ENCODE measurements at regions not wholly inside any gene's neighbourhood (a gene's known extent, or its start where the extent isn't known, plus 50 kb on each side); places are given as distances from the start of the nearest gene placed in this dataset.

DNA sequence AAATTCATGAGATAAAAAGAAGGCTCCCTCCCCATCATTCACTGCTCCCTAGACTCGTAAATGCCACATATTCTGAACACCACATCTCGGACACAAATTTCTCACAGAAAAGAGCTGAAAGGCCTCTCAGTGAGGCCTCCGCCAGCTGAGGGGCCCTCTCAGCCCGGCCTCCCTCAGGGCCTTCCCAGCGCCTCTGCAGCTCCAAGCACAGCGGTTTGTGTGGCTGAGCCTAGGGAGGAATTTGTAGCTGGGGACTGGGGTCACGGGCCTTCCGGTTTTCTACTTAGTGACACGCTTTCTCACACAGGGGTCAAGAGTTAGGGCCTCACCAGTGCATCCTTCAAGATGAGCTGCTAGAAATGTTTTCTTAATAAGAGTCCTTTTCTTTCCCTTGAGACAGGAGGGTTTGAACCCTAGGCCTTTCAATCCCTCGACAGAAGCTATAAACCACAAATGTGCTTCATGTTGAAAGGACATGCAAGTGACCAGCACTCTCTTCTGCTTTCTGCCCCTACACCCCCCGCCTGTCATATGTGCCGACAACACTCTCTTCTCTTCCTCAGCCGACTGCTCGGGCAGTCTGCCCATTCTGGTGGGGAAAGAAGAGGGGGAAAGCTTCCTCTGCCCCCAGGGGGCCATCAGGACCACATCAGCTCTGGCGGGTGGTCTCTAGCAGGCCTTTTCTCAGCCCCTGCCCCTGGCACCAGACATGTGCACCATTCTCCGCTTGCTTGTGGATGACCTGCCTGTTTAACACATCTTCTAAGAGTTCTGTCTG, 104.9 kb downstream of the CHIC2 start:
- Histone ChIP-seq H3K27me3 (ENCODE audit: insufficient read depth, poor library complexity, severe bottlenecking) (no peaks in the 10 kb centered on the region), H3K27ac (replicated peaks) (no peak overlapping the region), H3K4me3 (replicated peaks; ENCODE audit: insufficient read depth, low read length) (no peak overlapping the region)
- DNase-seq (ENCODE audit: low read depth in 1 of 2, low spot score in 1 of 2): no peak
- TF ChIP-seq, protein P1, sequence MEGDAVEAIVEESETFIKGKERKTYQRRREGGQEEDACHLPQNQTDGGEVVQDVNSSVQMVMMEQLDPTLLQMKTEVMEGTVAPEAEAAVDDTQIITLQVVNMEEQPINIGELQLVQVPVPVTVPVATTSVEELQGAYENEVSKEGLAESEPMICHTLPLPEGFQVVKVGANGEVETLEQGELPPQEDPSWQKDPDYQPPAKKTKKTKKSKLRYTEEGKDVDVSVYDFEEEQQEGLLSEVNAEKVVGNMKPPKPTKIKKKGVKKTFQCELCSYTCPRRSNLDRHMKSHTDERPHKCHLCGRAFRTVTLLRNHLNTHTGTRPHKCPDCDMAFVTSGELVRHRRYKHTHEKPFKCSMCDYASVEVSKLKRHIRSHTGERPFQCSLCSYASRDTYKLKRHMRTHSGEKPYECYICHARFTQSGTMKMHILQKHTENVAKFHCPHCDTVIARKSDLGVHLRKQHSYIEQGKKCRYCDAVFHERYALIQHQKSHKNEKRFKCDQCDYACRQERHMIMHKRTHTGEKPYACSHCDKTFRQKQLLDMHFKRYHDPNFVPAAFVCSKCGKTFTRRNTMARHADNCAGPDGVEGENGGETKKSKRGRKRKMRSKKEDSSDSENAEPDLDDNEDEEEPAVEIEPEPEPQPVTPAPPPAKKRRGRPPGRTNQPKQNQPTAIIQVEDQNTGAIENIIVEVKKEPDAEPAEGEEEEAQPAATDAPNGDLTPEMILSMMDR (IDR thresholded peaks at IDR 0.05; ENCODE audit: insufficient read depth, low read length): no peak
- no peak for TF ChIP-seq POLR2AphosphoS5 (IDR thresholded peaks at IDR 0.05; ENCODE audit: low read depth)
- TF ChIP-seq SPI1 (IDR thresholded peaks at IDR 0.05; ENCODE audit: borderline replicate concordance, low read depth): no peak
- TF ChIP-seq, protein P2, sequence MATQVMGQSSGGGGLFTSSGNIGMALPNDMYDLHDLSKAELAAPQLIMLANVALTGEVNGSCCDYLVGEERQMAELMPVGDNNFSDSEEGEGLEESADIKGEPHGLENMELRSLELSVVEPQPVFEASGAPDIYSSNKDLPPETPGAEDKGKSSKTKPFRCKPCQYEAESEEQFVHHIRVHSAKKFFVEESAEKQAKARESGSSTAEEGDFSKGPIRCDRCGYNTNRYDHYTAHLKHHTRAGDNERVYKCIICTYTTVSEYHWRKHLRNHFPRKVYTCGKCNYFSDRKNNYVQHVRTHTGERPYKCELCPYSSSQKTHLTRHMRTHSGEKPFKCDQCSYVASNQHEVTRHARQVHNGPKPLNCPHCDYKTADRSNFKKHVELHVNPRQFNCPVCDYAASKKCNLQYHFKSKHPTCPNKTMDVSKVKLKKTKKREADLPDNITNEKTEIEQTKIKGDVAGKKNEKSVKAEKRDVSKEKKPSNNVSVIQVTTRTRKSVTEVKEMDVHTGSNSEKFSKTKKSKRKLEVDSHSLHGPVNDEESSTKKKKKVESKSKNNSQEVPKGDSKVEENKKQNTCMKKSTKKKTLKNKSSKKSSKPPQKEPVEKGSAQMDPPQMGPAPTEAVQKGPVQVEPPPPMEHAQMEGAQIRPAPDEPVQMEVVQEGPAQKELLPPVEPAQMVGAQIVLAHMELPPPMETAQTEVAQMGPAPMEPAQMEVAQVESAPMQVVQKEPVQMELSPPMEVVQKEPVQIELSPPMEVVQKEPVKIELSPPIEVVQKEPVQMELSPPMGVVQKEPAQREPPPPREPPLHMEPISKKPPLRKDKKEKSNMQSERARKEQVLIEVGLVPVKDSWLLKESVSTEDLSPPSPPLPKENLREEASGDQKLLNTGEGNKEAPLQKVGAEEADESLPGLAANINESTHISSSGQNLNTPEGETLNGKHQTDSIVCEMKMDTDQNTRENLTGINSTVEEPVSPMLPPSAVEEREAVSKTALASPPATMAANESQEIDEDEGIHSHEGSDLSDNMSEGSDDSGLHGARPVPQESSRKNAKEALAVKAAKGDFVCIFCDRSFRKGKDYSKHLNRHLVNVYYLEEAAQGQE (IDR thresholded peaks at IDR 0.05; ENCODE audit: insufficient replicate concordance, low read depth): no peak
- no peak for TF ChIP-seq GABPA (IDR thresholded peaks at IDR 0.05; ENCODE audit: low read depth)

DNA sequence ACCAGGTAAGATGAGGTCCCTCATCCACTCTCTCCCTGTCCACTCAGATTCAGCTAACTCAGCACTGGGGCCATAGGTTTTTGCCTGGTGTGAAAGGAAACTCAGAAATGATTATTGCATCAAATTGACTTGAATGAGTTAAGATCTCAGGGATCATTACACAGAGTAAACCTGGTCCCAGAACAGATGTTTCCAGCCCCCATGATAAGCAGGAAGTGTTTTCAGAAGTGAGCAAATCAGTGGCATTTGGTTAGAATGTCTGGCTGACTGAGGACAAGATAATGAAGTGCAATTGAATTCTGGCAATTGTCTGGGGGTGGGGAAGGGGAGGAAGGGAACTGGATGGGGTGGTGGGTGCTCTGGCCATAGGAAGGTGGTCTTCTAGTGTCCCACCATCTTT, 108.0 kb downstream of the CHIC2 start:
- DNase-seq (ENCODE audit: low read depth in 1 of 2, low spot score in 1 of 2): no peak
- Histone ChIP-seq H3K4me3 (replicated peaks; ENCODE audit: insufficient read depth, low read length) (no peak overlapping the region), H3K27me3 (ENCODE audit: insufficient read depth, poor library complexity, severe bottlenecking) (no peaks in the 10 kb centered on the region), H3K27ac (replicated peaks) (no peak overlapping the region)
- TF ChIP-seq GABPA (IDR thresholded peaks at IDR 0.05; ENCODE audit: low read depth): no peak
- TF ChIP-seq SPI1 (IDR thresholded peaks at IDR 0.05; ENCODE audit: borderline replicate concordance, low read depth): no peak
- TF ChIP-seq, protein P2 (IDR thresholded peaks at IDR 0.05; ENCODE audit: insufficient replicate concordance, low read depth): no peak
- no peak for TF ChIP-seq POLR2AphosphoS5 (IDR thresholded peaks at IDR 0.05; ENCODE audit: low read depth)
- TF ChIP-seq, protein P1 (IDR thresholded peaks at IDR 0.05; ENCODE audit: insufficient read depth, low read length): no peak

DNA sequence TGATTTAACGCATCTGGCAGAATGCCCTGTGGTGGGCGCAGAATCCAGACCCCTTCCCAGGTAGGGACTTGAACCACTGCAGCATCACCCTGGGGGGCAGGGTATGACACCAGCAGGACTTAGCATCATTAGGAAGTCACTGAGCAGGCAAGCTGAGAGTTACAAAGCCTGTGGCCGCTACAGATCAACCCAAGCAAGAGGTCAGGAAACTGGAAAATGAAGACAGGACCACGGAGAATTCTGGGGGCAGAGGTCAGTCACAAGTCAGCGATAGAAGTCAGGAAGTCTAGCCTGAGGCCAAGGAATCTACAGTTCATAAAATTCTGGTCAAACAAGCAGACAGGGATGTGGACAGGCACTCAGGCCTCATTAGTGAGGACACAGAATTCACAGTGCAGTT, 108.4 kb downstream of the CHIC2 start:
- no peaks in the 10 kb centered on the region for H3K27me3 ChIP-seq (ENCODE audit: insufficient read depth, poor library complexity, severe bottlenecking)
- no peak overlapping the region for H3K4me3 ChIP-seq (replicated peaks; ENCODE audit: insufficient read depth, low read length)
- DNase-seq (ENCODE audit: low read depth in 1 of 2, low spot score in 1 of 2): no peak
- no peak overlapping the region for H3K27ac ChIP-seq (replicated peaks)
- TF ChIP-seq, protein P1 (IDR thresholded peaks at IDR 0.05; ENCODE audit: insufficient read depth, low read length): no peak
- TF ChIP-seq POLR2AphosphoS5 (IDR thresholded peaks at IDR 0.05; ENCODE audit: low read depth) (no peak), SPI1 (IDR thresholded peaks at IDR 0.05; ENCODE audit: borderline replicate concordance, low read depth) (no peak), GABPA (IDR thresholded peaks at IDR 0.05; ENCODE audit: low read depth) (no peak)
- TF ChIP-seq, protein P2 (IDR thresholded peaks at IDR 0.05; ENCODE audit: insufficient replicate concordance, low read depth): no peak
